Dermis microvascular lymphatic vessel endothelial cell (primary cell): ENCODE measurements at regions not wholly inside any gene's neighbourhood (a gene's known extent, or its start where the extent isn't known, plus 50 kb on each side); places are given as distances from the start of the nearest gene placed in this dataset.

ENCODE experiments used
- DNase-seq, 2 donors: peaks; one replicate each; pipeline versions ENCODE4 v3.0.0 to v3.0.0-alpha.2; 2010; ENCODE audit warnings: low read depth in 2 of 2

DNA sequence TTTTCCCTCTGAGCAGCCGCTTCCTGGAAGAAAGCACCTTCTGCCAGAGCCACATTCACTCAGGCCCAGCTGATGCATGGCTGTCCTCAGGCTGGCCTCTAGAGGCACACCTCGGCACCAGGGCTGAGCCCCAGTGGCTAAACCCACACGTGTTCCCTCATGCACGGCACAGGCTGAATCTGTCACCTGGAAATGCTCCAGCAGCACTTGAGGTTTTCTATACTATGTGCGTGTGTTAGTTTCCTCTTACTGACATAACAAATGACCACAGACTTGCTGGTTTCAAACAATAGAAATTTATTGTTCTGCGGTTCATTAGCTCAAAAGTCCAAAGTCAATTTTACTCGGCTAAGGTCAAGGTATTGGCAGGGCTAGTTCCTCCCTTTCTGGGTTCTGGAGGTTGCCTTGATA is 141.4 kb downstream of the LRRC70 start:
- DNase-seq = peak; percentile 30 to 35

GRCh38 chr5:62719061-62719720 is 140.6 kb downstream of the LRRC70 start:
- DNase-seq = no peak

DNA sequence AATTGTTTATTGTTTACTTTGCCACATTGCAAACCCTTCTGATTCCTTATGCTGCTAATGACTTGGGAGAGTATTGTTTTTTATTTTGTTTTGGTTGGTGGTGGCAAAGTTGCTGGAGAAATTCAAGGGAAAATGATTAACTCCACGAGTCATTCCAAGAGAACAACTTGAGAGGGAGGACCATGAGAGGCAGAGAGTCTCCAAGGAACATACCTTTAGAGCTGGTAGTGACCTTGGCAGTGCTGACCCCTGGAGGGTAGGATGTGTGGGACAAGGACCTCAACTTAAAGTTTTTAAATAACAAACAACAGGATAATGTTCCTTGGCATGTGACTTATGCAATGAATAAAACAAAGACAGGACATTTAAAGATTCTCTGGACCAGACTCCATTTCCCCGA is 139.7 kb downstream of the LRRC70 start:
- DNase-seq = peak in 1 of 2 donors; percentile 1

GRCh38 chr5:62717301-62717933 is 138.8 kb downstream of the LRRC70 start:
- no peak for DNase-seq

- no peak for DNase-seq
Observed at GRCh38 chr5:62714296-62714695, 135.7 kb downstream of the LRRC70 start.

DNA sequence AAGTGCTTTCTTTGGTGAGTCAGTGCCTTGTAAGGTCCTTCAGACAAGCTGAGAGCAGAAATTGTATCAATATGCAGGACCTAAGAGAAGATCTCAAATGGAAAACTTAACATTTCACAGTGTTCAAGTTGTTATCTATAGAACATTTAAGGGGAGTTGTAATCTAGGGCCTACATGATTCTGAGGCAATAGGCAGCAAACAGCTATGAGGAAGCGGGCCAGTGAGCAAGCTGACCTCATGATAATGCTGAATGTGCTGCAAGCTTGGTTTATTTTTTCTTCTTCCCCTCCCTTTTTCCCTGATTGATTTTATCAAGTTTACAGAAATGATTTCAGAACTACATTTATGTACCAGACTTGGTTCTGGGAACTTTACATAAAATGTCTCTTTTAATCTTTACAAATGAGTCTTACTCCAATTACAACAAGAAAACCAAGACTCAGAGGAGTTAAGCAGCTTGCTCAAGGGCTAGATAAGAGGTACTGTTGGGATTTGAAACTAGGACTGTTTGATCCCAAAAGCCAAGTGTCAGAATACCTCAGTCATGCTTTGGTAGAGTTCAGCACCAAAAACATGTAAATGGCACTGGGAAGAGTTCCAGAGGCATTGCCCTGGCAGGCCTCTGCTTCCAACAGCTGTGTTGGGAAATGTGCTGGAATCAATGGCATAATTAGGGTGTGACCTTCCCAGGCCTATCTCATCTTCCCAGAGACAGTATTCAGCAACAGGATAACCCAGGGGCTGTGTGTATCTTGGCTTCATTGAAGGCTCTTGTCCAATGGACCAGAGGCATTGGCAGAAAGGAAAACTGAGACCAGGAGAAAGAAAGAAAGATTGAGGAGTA is 130.1 kb downstream of the LRRC70 start:
- DNase-seq = peak in 1 of 2 donors; percentile 25

DNA sequence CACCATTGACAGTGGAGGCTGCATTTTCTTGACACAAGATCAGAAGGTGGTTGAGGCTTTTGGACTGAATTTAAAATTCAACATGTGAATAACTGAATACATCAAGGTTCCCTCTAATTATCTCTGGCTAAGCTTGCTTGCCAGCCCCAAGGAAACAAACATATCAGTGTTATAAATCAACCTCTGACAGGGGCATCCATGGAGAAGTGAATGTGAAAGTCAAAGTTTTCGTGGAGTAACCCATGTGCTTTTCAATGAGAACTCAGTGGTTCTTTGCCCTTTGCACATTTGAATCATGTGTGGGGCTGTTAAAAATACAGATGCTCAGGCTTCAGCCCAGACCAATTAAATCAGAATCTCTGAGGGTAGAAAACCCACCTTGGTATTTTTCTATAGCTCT is 128.9 kb downstream of the LRRC70 start:
- DNase-seq = no peak

GRCh38 chr5:62707131-62707530 is 128.5 kb downstream of the LRRC70 start:
- DNase-seq = no peak

GRCh38 chr5:62705022-62705421 is 126.4 kb downstream of the LRRC70 start:
- no peak for DNase-seq

GRCh38 chr5:62702126-62702525 is 123.5 kb downstream of the LRRC70 start:
- DNase-seq = no peak

GRCh38 chr5:62701036-62701435 is 122.4 kb downstream of the LRRC70 start:
- DNase-seq = no peak

DNA sequence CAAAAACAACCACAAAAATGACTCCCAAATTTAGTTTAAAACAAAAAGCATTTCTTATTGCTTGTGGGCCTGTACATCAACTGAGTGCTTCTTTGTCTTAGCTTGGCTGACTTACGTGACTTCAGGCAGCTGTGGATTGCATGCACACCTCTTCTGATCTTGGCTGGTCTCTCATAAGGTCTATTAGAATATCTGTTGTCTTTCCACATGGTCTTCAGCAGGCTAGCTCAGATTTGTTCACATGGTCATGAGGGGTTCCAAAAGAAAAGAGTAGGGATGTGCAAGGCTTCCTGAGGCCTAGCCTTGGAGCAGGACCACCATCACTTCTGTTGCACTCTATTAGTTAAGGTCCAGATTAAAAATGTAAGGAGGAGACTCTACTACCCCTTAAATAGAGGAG is 120.1 kb downstream of the LRRC70 start:
- no peak for DNase-seq

GRCh38 chr5:62695274-62695673 is 116.7 kb downstream of the LRRC70 start:
- DNase-seq = no peak

DNA sequence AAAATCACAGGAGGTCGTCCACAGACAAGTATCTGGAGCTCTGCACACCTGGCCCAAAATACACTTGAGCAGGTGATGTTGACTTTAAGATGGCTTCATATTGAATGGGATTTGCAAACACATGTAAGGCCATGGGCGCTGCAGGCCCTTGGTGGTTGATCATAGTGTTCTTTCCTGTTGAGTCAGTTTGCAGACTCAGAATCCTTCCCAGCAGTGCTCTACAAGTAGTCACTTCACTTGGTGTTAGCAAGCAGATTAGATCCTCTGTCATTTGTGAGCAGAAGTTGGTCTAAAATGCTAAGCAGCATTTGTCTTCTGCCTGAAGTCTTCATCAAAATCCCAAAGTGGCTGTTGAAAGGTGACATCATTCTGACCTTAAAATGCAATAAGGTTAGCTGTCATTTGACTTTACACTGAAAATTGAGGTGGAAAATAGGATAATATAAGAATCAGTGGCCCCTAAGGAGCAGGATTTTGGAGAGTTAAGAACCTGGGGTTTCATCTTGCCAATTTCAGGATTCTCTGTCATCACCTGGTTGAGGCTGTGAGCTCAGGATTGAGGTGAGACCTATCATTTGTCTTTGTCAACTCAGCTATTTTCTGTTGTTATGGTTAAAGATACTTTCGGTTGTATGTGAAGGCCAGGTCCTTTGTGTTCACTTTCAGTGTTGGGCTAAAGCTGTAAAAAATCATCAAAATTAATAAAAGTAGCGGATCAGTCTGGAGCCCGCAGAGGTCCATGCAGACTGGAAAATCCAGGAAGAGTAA is 114.5 kb downstream of the LRRC70 start:
- DNase-seq = no peak

- DNase-seq = no peak
Observed at GRCh38 chr5:62691946-62692345, 113.3 kb downstream of the LRRC70 start.

- DNase-seq = no peak
Observed at GRCh38 chr5:62690421-62690820, 111.8 kb downstream of the LRRC70 start.

DNA sequence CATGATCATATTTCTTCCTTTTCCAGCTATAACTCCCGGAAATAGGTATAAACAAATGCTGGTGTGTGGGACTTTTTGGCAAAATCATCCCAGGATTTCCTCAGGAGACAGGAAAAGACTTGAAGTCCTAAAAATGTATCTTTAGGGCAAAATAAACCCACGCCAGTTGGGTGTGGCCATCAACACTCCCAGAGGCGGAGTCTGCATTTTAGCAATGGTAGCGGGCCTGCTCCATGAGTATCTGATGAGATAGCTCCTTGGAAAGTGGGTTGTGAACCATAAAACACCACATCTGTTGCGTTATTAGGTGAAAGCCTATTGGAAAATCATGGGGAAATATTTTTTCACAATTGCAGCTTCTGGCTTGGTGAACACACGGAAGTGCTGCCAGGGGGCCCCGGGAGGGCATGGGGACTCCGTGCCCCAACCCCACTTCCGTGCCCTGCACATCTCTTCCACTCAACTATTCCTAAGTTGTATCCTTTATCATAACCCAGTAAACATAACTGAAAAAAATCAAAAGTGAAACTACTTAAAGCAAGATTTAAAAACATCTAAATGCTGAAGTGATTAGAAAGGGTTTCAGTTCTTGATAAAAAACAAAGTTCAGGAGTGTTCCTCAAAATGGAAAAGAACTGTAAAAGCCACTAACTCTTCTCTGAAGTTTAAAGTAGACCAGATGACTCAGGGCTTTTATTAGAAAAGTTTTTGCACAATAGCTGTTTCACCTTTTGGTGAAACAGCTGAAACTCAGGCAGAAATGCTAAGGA is 111.2 kb downstream of the LRRC70 start:
- no peak for DNase-seq

GRCh38 chr5:62686692-62687091 is 108.1 kb downstream of the LRRC70 start:
- no peak for DNase-seq

GRCh38 chr5:62685221-62685620 is 106.6 kb downstream of the LRRC70 start:
- DNase-seq = no peak

DNA sequence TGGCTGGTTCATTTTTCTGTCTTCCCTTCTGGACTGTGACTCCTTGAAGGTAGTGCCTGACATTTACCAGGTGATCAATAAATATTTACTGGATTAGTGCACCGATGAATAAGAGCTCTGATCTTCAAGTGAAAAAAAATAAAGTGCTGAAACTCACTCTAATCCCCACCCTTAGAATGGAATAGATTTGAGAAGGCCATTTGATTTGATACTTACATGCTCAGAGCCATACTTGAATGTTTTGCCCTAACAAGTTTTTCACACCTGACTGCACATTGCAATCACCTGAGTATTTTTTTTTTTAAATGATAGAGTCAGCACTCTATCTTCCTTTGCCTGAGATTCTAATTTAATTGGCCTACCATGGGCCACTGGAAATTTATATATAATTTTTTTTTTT is 105.7 kb downstream of the LRRC70 start:
- DNase-seq = no peak

- DNase-seq = no peak
Observed at GRCh38 chr5:62682059-62682458, 103.4 kb downstream of the LRRC70 start.
